Loucy (cell line): ENCODE measurements at regions not wholly inside any gene's neighbourhood (a gene's known extent, or its start where the extent isn't known, plus 50 kb on each side); places are given as distances from the start of the nearest gene placed in this dataset.

Experiments
- H2AFZ ChIP-seq: fragments of 200-600 bp; sonication (generic); 2 replicates; pipeline ENCODE4 v1.6.0; 2016; ENCODE audit warnings: antibody characterized with exemption, mild to moderate bottlenecking, low read length, moderate library complexity
- H3F3A ChIP-seq: fragments of 200-600 bp; 2 replicates; pipeline ENCODE4 v1.6.0; 2016; ENCODE audit warnings: antibody characterized with exemption, low read depth, mild to moderate bottlenecking
- H3K27me3 ChIP-seq: fragments of 200-600 bp; sonication (generic); 2 replicates; pipeline ENCODE4 v1.6.1; 2014; ENCODE audit warnings: low read length, mild to moderate bottlenecking; ENCODE audit not compliant: insufficient read depth, poor library complexity, severe bottlenecking
- H3K36me3 ChIP-seq: fragments of 200-600 bp; sonication (generic); 2 replicates; pipeline ENCODE4 v1.6.1; 2016; ENCODE audit warnings: low read length; ENCODE audit not compliant: insufficient read depth
- H3K4me1 ChIP-seq: fragments of 200-600 bp; sonication (generic); 2 replicates; pipeline ENCODE4 v1.5.1; 2014; ENCODE audit warnings: low read length, mild to moderate bottlenecking; ENCODE audit not compliant: insufficient read depth, poor library complexity, severe bottlenecking
- H3K4me2 ChIP-seq: fragments of 200-600 bp; sonication (generic); 2 replicates; pipeline ENCODE4 v1.6.0; 2014; ENCODE audit warnings: antibody characterized with exemption, low read length, low read depth, mild to moderate bottlenecking; ENCODE audit not compliant: poor library complexity, severe bottlenecking
- H3K4me3 ChIP-seq: fragments of 200-600 bp; sonication (generic); 2 replicates; pipeline ENCODE4 v1.5.1; 2014; ENCODE audit warnings: low read length, mild to moderate bottlenecking, mixed read lengths; ENCODE audit not compliant: poor library complexity, severe bottlenecking
- H3K79me2 ChIP-seq: fragments of 200-600 bp; sonication (generic); 2 replicates; pipeline ENCODE4 v1.6.1; 2014; ENCODE audit warnings: low read length; ENCODE audit not compliant: insufficient read depth
- H3K9ac ChIP-seq: fragments of 200-600 bp; sonication (generic); 2 replicates; pipeline ENCODE4 v1.6.0; 2014; ENCODE audit warnings: mild to moderate bottlenecking, low read depth, low read length, moderate library complexity; ENCODE audit not compliant: poor library complexity, severe bottlenecking
- H3K9me2 ChIP-seq: fragments of 200-600 bp; sonication (generic); replicated peaks from 2 replicates; pipeline ENCODE4 v1.6.1; 2016; ENCODE audit warnings: low read depth, low read length, mixed read lengths
- H3K9me3 ChIP-seq: fragments of 200-600 bp; sonication (generic); 2 replicates; pipeline ENCODE4 v1.6.1; 2014; ENCODE audit warnings: mild to moderate bottlenecking, antibody characterized with exemption, low read length, low read depth; ENCODE audit not compliant: insufficient read depth
- H4K20me1 ChIP-seq: fragments of 200-600 bp; sonication (generic); 2 replicates; pipeline ENCODE4 v1.6.0; 2014; ENCODE audit warnings: antibody characterized with exemption, low read length, mild to moderate bottlenecking; ENCODE audit not compliant: insufficient read depth, poor library complexity, severe bottlenecking
- EZH2phosphoT487 ChIP-seq: fragments of 200-600 bp; IDR thresholded peaks from 2 replicates; pipeline ENCODE4 v1.6.1; 2018; ENCODE audit warnings: antibody characterized with exemption, mild to moderate bottlenecking, moderate library complexity, borderline replicate concordance
- TF ChIP-seq, protein P1 (sequence below): fragments of 200-600 bp; sonication (generic); conservative IDR thresholded peaks from 2 replicates; pipeline ENCODE4 v1.5.1; 2014; ENCODE audit warnings: mild to moderate bottlenecking, antibody characterized with exemption, low read length

DNA sequence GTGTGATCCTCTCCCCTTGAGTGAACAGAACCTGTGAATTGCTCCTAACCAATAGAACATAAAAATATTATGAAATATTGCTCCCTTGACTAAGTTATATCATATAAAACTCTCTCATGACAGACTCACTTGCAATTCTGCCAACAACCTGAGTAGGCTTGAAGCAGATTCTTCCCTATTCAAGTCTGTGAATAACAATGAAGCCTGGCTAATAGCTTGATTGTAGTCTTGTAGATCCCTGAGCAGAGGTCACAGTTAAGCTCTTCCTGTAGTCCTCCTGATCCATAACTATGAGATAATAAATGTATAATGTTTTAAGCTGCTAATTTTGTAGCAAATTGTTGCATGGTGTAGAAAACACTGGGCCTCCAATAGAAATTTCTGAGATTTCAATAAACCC, 540.1 kb upstream of the TENM4 start:
- no peaks in the 10 kb centered on the region for H3K9me3 ChIP-seq
- H3K9ac ChIP-seq, result no peak overlapping the region
- TF ChIP-seq, protein P1, sequence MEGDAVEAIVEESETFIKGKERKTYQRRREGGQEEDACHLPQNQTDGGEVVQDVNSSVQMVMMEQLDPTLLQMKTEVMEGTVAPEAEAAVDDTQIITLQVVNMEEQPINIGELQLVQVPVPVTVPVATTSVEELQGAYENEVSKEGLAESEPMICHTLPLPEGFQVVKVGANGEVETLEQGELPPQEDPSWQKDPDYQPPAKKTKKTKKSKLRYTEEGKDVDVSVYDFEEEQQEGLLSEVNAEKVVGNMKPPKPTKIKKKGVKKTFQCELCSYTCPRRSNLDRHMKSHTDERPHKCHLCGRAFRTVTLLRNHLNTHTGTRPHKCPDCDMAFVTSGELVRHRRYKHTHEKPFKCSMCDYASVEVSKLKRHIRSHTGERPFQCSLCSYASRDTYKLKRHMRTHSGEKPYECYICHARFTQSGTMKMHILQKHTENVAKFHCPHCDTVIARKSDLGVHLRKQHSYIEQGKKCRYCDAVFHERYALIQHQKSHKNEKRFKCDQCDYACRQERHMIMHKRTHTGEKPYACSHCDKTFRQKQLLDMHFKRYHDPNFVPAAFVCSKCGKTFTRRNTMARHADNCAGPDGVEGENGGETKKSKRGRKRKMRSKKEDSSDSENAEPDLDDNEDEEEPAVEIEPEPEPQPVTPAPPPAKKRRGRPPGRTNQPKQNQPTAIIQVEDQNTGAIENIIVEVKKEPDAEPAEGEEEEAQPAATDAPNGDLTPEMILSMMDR, result no peak
- TF ChIP-seq EZH2phosphoT487, result no peak
- H3K36me3 ChIP-seq, result no peaks in the 10 kb centered on the region
- no peaks in the 10 kb centered on the region for H3F3A ChIP-seq
- no peak overlapping the region for H3K4me2 ChIP-seq
- no peaks in the 10 kb centered on the region for H3K27me3 ChIP-seq
- no peaks in the 10 kb centered on the region for H4K20me1 ChIP-seq
- H3K4me1 ChIP-seq, result no peaks in the 10 kb centered on the region
- H2AFZ ChIP-seq, result no peak overlapping the region
- no peaks in the 10 kb centered on the region for H3K9me2 ChIP-seq
- no peak overlapping the region for H3K4me3 ChIP-seq
- H3K79me2 ChIP-seq, result no peaks in the 10 kb centered on the region

DNA sequence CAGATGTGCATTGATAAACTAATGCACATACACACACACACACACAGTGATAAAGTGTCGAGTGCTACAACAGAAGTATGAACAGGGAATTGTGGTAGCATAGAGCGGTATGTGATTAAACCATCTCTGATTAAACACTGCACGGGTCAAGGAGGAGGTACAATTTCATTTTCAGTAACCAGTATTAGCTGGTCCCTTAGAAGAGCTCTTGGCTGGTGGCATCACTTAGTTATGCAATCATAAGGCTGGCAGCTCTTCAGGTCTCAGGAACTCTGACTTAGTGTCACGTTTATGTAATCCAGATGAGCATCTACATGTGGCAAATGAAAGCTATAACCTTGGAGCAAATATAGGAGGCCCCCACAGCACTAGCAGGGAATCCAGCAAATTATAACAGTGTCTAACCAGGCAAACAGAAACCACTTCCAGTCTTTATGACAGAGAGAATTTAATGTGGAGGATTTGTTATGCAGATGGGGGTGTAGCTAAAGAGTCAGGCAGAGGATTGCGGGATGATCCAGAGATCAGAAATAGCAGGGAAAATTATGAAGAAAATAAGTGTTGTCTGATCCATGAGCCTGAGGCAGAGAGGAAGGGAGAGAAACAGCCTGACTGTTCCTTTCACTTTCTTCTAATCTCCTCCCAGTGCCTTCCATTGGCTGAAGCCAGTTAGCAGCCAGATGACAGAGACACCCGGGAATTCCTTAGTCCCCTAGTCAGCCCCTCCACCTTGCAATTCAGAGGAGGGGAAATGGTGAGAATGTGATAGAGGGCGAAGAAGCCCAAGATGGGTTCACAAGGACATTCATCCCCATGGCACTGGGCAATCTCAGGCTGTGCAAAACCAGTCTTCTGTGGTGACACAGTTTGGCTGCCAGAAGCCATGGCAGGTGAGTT, 533.1 kb upstream of the TENM4 start:
- H3F3A ChIP-seq, result no peaks in the 10 kb centered on the region
- H3K9me2 ChIP-seq, result no peaks in the 10 kb centered on the region
- H2AFZ ChIP-seq, result no peak overlapping the region
- no peak overlapping the region for H3K9ac ChIP-seq
- H3K36me3 ChIP-seq, result no peaks in the 10 kb centered on the region
- TF ChIP-seq EZH2phosphoT487, result no peak
- TF ChIP-seq, protein P1, result no peak
- no peaks in the 10 kb centered on the region for H3K9me3 ChIP-seq
- H3K79me2 ChIP-seq, result no peaks in the 10 kb centered on the region
- H3K4me2 ChIP-seq, result no peak overlapping the region
- H3K27me3 ChIP-seq, result no peaks in the 10 kb centered on the region
- no peak overlapping the region for H3K4me3 ChIP-seq
- H3K4me1 ChIP-seq, result no peaks in the 10 kb centered on the region
- no peaks in the 10 kb centered on the region for H4K20me1 ChIP-seq

DNA sequence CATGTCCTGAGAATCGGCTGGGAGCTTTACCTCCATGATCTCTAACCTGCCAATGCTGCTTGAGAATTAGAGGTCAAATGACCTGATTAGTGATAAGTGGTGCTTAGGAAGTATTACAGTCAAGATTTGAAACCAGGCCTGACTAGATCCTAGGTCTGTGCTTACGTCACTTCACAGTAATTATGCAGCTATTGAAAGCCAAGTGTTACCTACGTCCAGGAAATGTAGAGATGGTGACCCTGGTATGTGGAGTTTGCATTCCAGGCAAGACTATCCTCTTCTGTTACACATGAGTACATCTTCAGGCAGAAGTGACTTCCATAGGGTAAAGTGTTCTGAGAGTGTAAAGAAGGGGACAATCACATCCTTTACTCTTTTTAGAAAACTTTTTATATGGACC, 530.4 kb upstream of the TENM4 start:
- Histone ChIP-seq H3F3A (no peaks in the 10 kb centered on the region), H3K9me2 (no peaks in the 10 kb centered on the region), H3K4me1 (no peaks in the 10 kb centered on the region), H3K4me2 (no peak overlapping the region), H2AFZ (no peak overlapping the region), H3K4me3 (no peak overlapping the region), H3K9me3 (no peaks in the 10 kb centered on the region), H3K36me3 (no peaks in the 10 kb centered on the region), H4K20me1 (no peaks in the 10 kb centered on the region), H3K27me3 (no peaks in the 10 kb centered on the region), H3K79me2 (no peaks in the 10 kb centered on the region), H3K9ac (no peak overlapping the region)
- no peak for TF ChIP-seq EZH2phosphoT487
- TF ChIP-seq, protein P1, result no peak
